NOMO-1 treated with dmso at 0.1 percent for 144 hours (cell line): ENCODE measurements at regions not wholly inside any gene's neighbourhood (a gene's known extent, or its start where the extent isn't known, plus 50 kb on each side); places are given as distances from the start of the nearest gene placed in this dataset.
"Not testable (repeated sequence)": the region's sequence is repeated elsewhere in the genome, so short reads cannot be mapped to it uniquely, and the experiment has no call there.

Experiments used
- DNase-seq: peaks from one replicate; lab custom pipeline; 2025; ENCODE audit not compliant: unreplicated experiment; lab: John Stamatoyannopoulos, UW

DNA sequence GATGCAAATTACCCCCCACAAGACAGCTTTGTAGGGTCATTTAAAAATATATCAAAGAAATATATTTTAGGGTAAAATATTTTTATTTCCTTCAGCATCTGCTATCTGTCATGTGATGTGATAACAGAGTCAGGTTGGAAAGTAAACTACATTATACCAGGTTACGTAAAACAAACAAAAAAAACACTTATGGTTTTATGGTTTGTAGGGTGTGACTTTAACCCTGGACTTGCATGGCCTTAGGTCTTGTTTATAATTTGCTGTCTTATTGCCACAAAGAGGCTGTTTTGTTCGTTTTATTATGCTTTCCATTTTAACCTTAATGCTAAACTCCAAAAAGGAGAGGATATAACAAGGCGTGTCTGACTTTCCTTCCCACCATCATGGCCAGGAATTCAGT, 244.5 kb upstream of the MME start:
- no peak for DNase-seq

DNA sequence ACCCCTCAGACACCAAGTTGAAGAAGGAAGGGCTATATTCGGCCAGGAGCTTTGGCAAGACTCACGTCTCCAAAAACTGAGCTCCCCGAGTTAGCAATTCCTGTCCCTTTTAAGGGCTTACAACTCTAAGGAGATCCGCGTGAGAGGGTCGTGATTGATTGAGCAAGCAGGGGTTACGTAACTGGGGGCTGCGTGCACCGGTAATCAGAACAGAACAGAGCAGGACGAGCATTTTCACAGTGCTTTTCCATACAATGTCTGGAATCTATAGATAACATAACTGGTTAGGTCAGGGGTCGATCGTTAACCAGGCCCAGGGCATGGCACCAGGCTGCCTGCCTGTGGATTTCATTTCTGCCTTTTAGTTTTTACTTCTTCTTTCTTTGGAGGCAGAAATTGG, 245.3 kb upstream of the MME start:
- not testable (repeated sequence) for DNase-seq

DNA sequence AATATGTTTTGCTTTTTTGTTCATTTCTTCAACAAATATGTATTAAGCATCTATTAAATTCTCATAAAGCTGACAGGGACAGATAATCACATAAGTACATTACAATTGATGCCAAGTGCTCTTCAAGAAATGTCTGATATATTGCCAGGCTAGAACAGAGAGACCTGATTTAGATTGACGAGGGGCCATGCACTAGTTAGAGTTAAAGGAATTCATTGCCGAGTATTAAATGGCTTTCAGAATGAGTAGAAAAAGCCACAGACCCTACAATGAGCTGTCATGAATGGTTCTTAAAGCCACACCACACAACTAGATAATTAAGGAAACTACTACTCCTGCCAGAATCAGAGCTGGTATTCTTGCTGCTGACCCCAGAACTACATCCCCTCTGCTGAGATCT, 250.2 kb upstream of the MME start:
- DNase-seq = no peak

DNA sequence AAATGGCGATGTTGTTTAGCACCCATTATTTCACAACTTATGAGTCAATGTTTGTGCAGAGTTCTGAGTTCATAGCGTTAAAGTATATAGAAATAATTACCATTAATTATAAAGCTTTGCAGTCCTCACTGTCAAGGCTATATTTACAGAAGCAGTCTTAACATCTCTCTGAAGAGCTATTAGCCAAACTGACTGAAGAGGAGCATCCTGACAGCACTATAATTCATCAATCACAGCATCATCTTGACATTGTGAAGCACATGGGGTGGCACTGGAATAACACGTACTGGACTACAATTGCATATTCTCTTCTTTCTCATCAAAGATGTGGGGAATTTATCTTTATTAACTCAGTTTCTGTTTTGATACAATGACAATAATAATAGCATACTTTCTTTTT, 260.6 kb upstream of the MME start:
- no peak for DNase-seq

DNA sequence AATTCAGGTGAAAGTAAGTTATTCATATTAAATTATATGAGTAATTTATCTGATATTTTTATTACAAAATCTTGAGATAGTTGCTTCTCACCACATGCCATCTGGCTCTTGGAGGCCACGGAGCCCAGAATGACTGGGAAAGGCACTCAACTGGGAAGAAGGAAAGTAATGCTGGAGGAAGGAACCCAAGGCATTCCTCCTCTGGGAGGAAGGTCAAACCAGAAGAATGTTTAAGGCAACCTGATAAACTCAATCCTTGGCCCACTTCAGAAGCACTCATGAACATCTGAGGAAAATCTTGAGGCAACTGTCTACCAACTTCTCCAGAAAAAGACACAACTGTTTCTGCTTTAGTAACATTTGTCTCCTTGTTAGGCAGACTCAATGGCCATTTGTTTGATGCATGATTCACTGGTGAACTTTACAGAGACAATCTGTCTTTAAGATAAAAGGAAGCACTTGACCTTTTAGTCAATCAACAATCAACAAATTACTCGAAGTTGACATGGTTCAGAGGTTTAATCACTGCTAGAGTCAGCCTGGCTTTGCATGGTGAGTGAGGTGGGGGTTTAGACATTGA, 261.4 kb upstream of the MME start:
- DNase-seq = no peak

DNA sequence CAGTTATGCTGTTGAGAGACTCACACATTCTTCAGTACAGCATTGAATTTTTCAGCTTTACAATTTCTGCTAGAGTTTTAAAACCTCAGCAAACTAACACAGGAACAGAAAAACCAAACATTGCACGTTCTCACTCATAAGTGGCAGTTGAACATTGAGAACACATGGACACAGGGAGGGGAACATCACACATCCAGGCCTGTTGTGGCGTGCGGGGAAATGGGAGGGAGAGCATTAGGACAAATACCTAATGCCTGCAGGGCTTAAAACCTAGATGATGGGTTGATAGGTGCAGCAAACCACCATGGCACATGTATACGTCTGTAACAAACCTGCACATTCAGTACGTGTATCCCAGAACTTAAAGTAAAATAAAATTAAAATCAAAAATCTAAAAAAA, 270.1 kb upstream of the MME start:
- DNase-seq = not testable (repeated sequence)

DNA sequence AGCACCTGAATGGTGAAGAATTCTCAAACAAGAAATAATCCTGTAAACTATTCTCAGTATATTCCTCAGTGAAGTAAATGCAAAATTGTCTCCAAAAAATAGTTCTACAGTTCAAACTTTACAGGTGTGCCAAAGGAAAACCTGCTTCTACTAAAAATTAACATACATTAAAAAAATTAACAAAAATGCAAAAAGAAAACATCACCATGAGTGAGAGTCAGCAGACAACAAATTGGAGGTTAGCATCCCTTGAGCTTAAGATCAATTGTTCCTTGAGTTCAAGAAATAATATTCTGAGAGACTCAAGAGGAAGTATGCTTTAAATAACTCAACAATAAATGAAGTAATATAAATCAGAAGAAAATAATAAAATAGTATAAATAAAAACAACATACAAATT, 278.4 kb upstream of the MME start:
- DNase-seq = no peak

DNA sequence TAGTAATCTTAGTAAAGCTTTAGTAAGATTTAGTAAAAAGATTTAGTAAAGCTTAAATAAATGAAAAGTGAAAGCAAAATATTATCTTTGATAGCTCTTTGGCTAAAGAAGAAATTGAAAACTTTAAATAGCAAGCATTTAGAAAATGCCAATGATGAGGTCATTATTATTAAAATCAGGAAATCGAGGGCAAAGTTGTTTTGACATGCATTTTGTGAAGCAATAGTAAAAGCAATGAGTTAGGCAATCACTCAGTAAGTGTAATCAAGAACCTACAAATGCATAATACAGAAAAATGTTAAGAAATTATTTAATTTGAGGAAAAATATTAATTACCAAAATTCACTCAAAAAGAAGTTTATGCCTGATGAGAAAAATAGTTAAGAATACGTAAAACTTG, 280.3 kb upstream of the MME start:
- no peak for DNase-seq

DNA sequence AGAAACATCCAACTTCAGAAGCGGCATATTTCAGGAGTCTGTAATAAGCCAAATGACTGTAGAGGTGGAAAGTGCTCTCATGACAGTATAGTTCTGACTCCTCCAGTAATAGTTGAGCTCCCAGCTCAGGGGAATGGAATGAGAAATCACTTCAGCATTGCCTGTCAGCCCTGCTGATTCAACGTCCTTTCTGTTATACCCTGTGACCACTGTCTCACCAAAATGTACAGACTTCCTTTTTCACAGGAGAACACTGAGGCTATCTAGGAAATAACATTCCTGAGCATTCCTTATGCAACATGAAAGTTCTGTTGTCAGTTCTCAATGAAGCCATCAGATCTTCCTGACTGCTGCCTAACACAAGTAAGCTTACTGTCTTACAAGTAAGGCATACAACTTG, 284.5 kb upstream of the MME start:
- no peak for DNase-seq

DNA sequence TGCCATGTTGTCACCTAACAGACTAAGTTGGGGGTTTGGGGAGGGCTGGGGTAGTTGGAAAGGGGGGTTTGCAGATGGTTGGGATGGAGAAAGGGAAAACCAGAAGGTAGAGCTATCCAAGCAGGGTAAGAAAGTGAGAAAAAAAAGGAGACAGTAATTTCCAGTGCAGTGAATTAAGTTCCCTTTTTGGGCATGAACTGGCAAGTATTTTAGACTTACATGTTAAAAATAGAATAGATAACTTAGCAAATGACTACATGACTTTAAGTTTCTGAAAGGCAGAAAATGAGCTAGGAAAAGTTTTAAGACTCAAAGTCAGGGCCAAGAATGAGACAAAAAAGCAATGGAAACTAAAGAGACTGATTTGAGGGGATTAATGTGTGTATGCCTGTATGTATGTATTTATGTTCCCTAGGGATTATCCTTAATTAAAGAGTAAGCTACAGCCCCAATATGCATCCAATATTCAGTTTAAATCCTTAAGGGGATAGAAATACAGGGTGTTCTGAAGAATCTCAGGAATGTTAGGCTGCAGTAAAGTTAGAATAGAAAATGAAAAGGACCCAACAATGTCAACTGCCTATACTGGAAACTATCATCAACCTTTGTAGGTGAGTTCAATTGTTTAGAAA, 285.2 kb upstream of the MME start:
- DNase-seq = no peak

DNA sequence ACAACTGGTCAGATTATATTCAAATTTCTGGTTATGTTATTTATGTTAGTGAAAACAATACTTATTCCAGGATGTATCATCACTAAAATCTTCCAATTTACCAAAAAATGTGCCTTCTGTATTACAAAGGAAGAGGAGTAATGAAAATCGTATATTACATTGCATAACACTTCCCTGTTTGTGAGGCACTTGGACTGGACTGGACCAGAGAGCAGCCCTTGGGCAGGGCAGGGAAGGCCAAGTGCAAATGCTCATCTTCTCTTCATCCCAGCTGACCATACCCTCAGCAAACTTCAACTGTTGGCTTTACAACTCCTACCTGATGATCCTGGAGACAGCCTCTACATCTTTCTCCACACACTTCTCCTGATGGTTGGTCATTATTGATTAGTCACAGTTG, 285.7 kb upstream of the MME start:
- DNase-seq = no peak

DNA sequence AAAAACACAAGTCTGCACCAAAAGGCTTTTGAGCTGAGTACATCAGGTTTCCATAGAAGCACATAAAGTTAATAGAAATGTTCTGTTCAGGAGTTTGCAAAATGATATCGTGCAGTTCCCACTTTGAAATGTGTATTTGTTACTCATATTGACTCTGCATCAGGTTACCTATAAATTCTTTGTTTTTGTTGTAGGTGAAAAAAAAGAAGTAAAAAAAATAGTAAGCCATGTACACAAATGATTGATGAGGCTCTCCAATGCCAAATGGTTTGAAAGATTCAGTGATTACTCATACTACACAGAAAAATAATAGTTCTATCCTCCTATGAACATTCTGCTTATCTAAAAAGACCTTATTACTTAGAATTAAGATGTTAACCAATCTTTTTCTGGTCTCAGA, 287.3 kb upstream of the MME start:
- no peak for DNase-seq

DNA sequence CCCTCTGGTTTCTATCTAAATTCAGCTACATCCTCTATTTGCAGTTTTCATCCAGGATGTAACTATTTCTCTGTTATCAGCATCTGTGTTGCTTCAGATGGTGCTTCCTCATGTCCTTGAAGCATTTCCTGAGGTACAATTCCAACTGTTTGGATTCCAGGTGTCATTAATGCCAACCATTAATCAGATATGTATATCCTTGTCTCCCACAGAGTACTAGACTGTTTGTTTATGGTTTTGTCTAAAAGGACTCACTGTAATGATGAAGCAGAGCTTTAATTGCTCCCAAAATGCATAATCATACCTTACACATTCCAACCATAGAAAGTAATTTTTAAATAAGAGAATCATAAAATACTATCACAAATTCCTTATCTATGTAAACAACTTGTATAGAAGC, 288.5 kb upstream of the MME start:
- DNase-seq = no peak

DNA sequence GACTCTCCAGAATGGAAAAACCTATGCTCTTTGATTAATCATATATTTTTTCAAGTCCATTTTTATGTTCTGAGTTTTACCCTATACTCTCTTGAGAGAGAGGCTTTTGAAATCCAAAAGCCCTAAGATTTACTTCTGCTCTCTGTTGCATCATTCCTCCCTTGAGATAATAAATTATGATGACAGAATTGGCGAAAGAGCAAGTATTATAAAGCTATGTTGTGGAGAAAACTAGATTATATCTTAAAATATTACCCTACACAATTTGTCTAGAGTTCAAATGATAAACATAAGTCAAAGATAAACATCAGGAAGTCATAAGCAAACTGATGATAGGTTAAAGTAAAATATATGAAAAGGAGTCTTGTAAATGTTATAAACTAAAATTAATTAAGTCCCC, 293.4 kb upstream of the MME start:
- peak; percentile 35 for DNase-seq

DNA sequence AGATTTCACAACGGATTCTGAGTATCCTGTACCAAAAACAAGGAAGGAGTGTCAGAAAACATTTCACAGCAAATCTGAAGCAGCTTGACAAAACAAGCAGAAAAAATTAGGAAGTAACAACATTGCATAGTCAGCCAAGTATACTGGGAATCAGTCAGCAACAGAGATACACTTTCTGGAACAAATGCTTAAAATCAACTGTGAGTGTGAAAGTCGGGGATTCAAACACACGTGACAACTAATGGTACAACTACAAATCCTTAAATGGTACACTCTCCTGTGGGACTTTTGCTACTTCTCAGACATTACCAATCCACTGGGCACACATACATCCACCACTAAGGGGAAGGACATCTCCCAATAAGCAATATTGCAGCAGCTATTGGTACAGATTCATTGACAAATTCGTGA, 296.6 kb upstream of the MME start:
- DNase-seq = peak; percentile 62

DNA sequence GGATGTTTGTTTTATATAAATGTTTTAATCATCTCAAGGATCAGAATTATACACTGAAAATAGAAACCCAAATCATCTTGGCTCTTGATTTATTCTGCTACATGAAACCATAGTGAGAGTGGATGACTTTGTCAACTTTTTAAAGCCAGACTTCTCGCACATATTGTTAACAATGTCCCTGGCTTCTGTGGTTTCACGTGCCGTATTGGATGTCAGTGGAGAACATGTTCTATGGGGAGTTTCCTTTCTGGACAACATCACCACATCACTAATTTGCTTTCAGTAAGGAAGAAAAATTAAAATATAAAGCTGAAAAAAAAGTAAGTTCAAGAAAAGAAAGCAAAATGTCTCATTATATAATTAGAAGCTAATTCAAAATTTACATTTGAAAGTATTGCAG, 297.1 kb upstream of the MME start:
- no peak for DNase-seq

DNA sequence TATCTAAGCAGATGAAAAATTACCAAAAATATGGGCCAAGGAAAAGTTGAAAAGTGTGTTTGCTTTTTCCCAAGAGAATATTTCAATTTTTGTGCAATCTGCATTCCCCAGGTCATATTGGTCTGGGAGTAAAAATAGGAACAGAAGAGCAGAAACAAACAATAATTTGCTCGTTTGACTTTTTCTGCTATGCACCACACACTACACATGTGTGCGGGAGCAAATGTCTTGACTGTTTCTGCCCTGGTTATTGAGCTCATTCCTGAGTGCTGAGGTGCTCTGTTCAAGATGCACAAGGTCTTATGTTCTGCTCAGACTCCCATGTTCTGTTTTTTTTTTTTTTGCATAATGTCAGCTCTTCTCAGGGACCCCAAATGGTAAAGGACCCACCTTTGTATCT, 298.0 kb upstream of the MME start:
- no peak for DNase-seq

DNA sequence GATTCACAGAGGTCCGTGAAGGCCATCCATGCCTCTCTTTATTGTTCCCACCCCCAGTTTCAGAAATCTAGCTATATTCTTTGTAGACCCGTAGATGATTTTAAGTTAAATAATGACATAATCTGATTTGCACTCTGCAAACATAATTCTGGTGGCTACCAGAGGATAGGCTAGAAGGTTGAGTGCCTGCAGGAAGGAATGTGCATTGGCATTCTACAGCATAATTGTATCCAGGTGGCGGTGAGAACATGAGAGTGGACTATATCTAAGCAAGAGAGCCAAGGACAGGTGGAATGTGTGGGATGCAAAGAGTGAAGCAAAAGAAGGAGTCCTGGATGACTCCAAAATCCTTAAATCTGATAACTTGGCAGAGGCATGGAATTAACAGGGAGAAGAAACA, 298.5 kb upstream of the MME start:
- DNase-seq = no peak

DNA sequence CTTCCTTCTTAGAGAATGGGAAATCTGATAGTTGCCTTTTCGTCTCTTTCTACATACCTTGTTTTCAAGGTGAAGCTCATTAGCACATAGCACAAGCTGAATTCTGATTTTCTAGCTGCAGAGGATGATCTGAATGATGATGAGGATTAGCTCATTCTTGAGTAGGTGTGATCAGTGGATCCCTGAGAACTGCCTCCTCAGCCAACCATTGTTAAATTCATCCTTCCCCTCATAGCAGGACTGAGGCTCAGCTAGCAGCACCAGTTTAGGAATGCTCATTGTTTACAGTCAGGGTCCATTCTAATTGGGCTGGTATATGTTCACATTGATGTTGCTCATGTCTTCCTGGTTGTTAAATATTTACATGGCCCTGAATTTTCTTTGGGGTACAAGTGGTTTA, 299.9 kb upstream of the MME start:
- DNase-seq = no peak

DNA sequence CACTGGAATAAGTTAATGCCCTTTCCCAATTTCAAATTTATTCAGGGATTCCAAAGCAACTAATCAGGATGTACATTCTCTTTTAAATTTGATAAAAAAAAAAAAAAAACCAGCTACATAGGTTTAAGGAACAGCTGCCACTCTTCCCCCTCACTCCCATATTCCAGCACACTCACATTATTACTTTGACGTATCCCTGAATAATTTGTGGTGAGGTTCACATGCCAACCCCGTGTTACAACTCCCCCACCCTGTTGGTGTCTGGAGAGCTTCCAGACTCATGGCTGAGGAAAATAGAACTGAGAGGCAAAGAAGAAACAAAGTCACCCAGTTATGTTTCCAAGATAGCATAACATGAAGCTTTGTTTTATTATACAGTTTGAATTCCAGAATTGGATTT, 300.5 kb upstream of the MME start:
- no peak for DNase-seq

DNA sequence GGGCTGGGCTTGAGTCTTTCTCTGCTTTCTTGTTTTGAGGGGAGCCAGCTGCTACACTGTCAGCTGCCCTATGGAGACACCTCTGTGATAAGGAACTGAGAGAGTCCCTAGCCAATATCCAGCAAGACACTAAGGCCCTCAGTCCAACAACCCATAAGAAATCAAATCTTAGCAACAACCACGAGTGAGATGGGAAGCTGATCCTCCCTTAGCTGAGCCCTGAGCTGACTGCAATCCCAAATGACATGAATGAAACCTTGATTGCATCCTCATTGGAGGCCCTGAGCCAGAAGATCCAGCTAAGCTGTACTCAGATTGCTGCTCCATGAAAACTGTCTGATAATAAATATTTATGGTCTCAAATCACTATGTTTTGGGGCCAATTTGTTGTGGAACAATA, 302.1 kb upstream of the MME start:
- DNase-seq = no peak

DNA sequence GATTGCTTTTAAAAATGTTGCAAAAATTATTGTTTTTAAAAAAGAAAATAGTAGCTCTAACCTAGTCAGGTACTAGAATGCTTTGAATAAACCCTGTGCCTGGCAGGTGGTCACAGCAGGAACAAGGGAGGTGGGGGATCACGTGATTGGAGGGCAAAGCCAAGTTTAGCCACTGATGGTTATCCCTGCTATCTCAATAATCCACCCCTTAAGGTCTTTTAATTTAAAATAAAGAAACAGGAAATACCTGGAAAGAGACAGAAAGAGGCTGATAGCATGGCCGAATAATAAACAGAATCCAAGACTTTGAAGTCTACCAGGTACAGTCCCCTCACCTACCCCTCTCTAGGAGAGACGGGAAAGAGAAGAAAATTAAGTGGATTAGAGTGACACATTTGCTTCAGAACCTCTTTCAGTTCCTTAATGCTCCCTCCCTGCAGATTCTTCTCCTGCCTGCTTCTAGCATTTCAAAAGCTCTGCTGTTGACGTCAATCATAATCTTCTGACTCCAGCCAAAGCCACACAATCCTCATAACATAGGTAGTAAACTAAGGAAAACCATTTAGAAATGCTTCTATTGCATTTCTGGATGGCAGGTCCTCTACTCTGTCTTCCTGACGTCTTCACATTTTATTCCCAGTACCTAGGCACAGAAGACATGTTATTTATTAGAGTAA, 303.4 kb upstream of the MME start:
- DNase-seq = no peak
